WTC11 (cell line): ENCODE measurements at regions not wholly inside any gene's neighbourhood (a gene's known extent, or its start where the extent isn't known, plus 50 kb on each side); places are given as distances from the start of the nearest gene placed in this dataset.

ENCODE experiments used
- ATF3 ChIP-seq: sonication (generic); formaldehyde crosslinking; conservative IDR thresholded peaks from 2 replicates; pipeline ENCODE4 v1.8.1; 2022; ENCODE audit warnings: mild to moderate bottlenecking, missing genetic modification reagents
- ETV6 ChIP-seq: sonication (generic); formaldehyde crosslinking; IDR thresholded peaks from 2 replicates; pipeline ENCODE4 v1.8.1; 2022; ENCODE audit warnings: mild to moderate bottlenecking, missing genetic modification reagents
- FOXK1 ChIP-seq: sonication (generic); formaldehyde crosslinking; IDR thresholded peaks from 2 replicates; pipeline ENCODE4 v1.8.0; 2022; ENCODE audit warnings: mild to moderate bottlenecking, moderate library complexity, missing genetic modification reagents
- HMGXB4 ChIP-seq: sonication (generic); formaldehyde crosslinking; IDR thresholded peaks from 2 replicates; pipeline ENCODE4 v1.8.1; 2023; ENCODE audit warnings: mild to moderate bottlenecking, moderate library complexity, missing genetic modification reagents
- RELA ChIP-seq: sonication (generic); formaldehyde crosslinking; IDR thresholded peaks from 2 replicates; pipeline ENCODE4 v1.8.1; 2022; ENCODE audit warnings: missing genetic modification reagents, mild to moderate bottlenecking, borderline replicate concordance

- no peak for TF ChIP-seq ETV6 (CRISPR knock-in tag)
- TF ChIP-seq ATF3 (CRISPR knock-in tag): no peak
- TF ChIP-seq FOXK1 (CRISPR knock-in tag): no peak
- no peak for TF ChIP-seq RELA
- no peak for TF ChIP-seq HMGXB4
Measured at GRCh38 chr16:59067205-59067604, 333.1 kb upstream of the GOT2 start.
